ENCODE measurements at regions not wholly inside any gene's neighbourhood (a gene's known extent, or its start where the extent isn't known, plus 50 kb on each side); places are given as distances from the start of the nearest gene placed in this dataset.

DNA sequence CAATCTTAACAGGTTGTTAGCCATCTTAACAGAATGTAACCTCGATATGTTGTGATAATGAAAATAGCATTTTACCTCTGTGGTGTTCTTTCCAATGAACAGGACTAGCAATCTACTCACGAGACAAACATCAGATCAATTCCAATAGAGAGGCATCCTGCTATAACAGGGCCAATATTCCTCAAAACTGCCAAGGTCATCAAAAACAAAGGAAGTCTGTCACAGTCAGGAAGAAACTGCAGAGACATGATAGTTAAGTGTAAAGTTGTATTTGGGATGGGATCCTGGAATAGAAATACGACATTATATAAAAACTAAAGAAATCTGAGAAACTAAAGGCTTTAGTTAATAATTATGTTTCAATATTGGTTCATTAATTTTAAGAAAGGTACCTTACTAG is 588.9 kb upstream of the NETO1 start:
- no peak overlapping the region for H2AFZ ChIP-seq (ENCODE audit: insufficient read depth, low read length, poor library complexity)
- H3K9me3 ChIP-seq (ENCODE audit: insufficient read depth, low read depth, low read length) = no peaks in the 10 kb centered on the region
- H3K4me3 ChIP-seq (ENCODE audit: low read depth, low read length) = no peak overlapping the region
- no peak overlapping the region for H2BK12ac ChIP-seq (ENCODE audit: low read length)
- no peak overlapping the region for H3K4me2 ChIP-seq (ENCODE audit: low read length)
- no peak overlapping the region for H4K12ac ChIP-seq (ENCODE audit: low read depth, low read length)
- H3K27me3 ChIP-seq (ENCODE audit: insufficient read depth, low read length) = no peaks in the 10 kb centered on the region
- no peak for DNase-seq
- no peak overlapping the region for H3K18ac ChIP-seq (ENCODE audit: low read length)
- H3K14ac ChIP-seq (ENCODE audit: low read length) = no peak overlapping the region
- no peaks in the 10 kb centered on the region for H3K36me3 ChIP-seq (ENCODE audit: control insufficient read depth in 1 of 2, insufficient read depth in 2 of 2, low read length in 2 of 2)
- no peak overlapping the region for H3K23ac ChIP-seq (ENCODE audit: low read length)
- WGBS (ENCODE audit: extremely low coverage, insufficient coverage, insufficient read length) = no CpG with 5 or more reads among the region's 3 CpGs
- H4K8ac ChIP-seq (ENCODE audit: low read depth, low read length) = no peak overlapping the region
- no peaks in the 10 kb centered on the region for H3K79me1 ChIP-seq (ENCODE audit: low read length)
- H3K27ac ChIP-seq (ENCODE audit: low read depth, low read length) = no peak overlapping the region
- no peaks in the 10 kb centered on the region for H3K4me1 ChIP-seq (ENCODE audit: control insufficient read depth in 1 of 2, insufficient read depth in 2 of 2, low read length in 2 of 2)
- H3K9ac ChIP-seq (ENCODE audit: low read length) = no peak overlapping the region
- H2BK120ac ChIP-seq (ENCODE audit: insufficient read depth, low read length, poor library complexity) = no peak overlapping the region
- H3K4ac ChIP-seq (ENCODE audit: low read depth, low read length) = no peak overlapping the region
- no peak overlapping the region for H2BK5ac ChIP-seq (ENCODE audit: low read depth, low read length, poor library complexity)
- H4K91ac ChIP-seq (ENCODE audit: low read depth, low read length) = no peak overlapping the region
- no peaks in the 10 kb centered on the region for H3K79me2 ChIP-seq (ENCODE audit: control insufficient read depth, insufficient read depth, low read length, poor library complexity)
- no peak overlapping the region for H2AK5ac ChIP-seq (ENCODE audit: low read length)

DNA sequence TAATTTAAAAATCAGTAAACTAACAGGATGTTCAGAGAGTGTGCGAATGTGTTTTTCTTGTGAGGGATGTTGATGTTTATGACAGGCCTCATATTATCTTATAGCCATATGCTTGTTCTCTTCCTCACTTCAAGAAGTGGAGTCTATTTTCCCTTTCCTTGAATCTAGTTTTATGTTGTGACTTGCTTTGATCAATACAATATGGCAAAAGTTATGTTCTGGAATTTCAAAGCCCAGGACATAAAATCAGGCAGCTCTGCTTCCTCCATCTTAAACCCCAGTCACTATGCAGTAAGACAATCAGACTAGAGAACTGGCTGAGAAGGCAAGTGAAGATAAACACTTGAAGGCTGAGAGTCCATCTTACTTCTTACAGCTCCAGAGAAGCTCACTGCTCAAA is 585.1 kb upstream of the NETO1 start:
- no peak overlapping the region for H3K18ac ChIP-seq (ENCODE audit: low read length)
- no peak overlapping the region for H2BK12ac ChIP-seq (ENCODE audit: low read length)
- H3K4ac ChIP-seq (ENCODE audit: low read depth, low read length) = no peak overlapping the region
- no peaks in the 10 kb centered on the region for H3K9me3 ChIP-seq (ENCODE audit: insufficient read depth, low read depth, low read length)
- no peaks in the 10 kb centered on the region for H3K4me1 ChIP-seq (ENCODE audit: control insufficient read depth in 1 of 2, insufficient read depth in 2 of 2, low read length in 2 of 2)
- no peaks in the 10 kb centered on the region for H3K36me3 ChIP-seq (ENCODE audit: control insufficient read depth in 1 of 2, insufficient read depth in 2 of 2, low read length in 2 of 2)
- no peak overlapping the region for H3K23ac ChIP-seq (ENCODE audit: low read length)
- no peak overlapping the region for H3K14ac ChIP-seq (ENCODE audit: low read length)
- no peak overlapping the region for H2BK5ac ChIP-seq (ENCODE audit: low read depth, low read length, poor library complexity)
- H2AK5ac ChIP-seq (ENCODE audit: low read length) = no peak overlapping the region
- no peaks in the 10 kb centered on the region for H3K27me3 ChIP-seq (ENCODE audit: insufficient read depth, low read length)
- H4K91ac ChIP-seq (ENCODE audit: low read depth, low read length) = no peak overlapping the region
- no peak for DNase-seq
- no peak overlapping the region for H4K8ac ChIP-seq (ENCODE audit: low read depth, low read length)
- no peak overlapping the region for H4K12ac ChIP-seq (ENCODE audit: low read depth, low read length)
- H3K4me3 ChIP-seq (ENCODE audit: low read depth, low read length) = no peak overlapping the region
- H2AFZ ChIP-seq (ENCODE audit: insufficient read depth, low read length, poor library complexity) = no peak overlapping the region
- no peaks in the 10 kb centered on the region for H3K79me2 ChIP-seq (ENCODE audit: control insufficient read depth, insufficient read depth, low read length, poor library complexity)
- H2BK120ac ChIP-seq (ENCODE audit: insufficient read depth, low read length, poor library complexity) = no peak overlapping the region
- no peak overlapping the region for H3K27ac ChIP-seq (ENCODE audit: low read depth, low read length)
- no peak overlapping the region for H3K4me2 ChIP-seq (ENCODE audit: low read length)
- no peak overlapping the region for H3K9ac ChIP-seq (ENCODE audit: low read length)
- no CpG with 5 or more reads among the region's 1 CpG for WGBS (ENCODE audit: extremely low coverage, insufficient coverage, insufficient read length)
- no peaks in the 10 kb centered on the region for H3K79me1 ChIP-seq (ENCODE audit: low read length)

DNA sequence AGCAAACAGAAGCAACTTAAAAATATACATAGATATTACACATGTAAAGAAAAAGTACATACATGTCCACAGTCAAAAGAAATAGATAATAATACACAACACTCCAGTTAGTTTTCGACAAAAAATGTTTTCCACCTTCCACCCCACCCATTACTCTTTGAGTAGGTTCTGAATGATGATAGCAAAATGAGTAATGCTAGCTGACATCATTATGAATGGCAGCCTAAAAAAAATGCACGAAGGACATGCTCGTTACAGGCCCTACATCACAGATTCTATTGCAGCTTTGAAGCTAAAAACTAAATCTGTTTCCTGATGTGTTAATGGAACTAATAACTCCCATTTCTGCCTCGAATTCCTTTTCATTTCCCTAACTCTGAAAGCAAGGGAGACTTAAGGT is 578.7 kb upstream of the NETO1 start:
- DNase-seq = no peak
- H3K27ac ChIP-seq (ENCODE audit: low read depth, low read length) = no peak overlapping the region
- no peak overlapping the region for H3K4me2 ChIP-seq (ENCODE audit: low read length)
- no peak overlapping the region for H4K8ac ChIP-seq (ENCODE audit: low read depth, low read length)
- no peak overlapping the region for H3K18ac ChIP-seq (ENCODE audit: low read length)
- no peak overlapping the region for H2BK120ac ChIP-seq (ENCODE audit: insufficient read depth, low read length, poor library complexity)
- H3K9me3 ChIP-seq (ENCODE audit: insufficient read depth, low read depth, low read length) = no peaks in the 10 kb centered on the region
- H3K36me3 ChIP-seq (ENCODE audit: control insufficient read depth in 1 of 2, insufficient read depth in 2 of 2, low read length in 2 of 2) = no peaks in the 10 kb centered on the region
- H2AFZ ChIP-seq (ENCODE audit: insufficient read depth, low read length, poor library complexity) = no peak overlapping the region
- no peaks in the 10 kb centered on the region for H3K79me1 ChIP-seq (ENCODE audit: low read length)
- no peak overlapping the region for H2AK5ac ChIP-seq (ENCODE audit: low read length)
- H4K12ac ChIP-seq (ENCODE audit: low read depth, low read length) = no peak overlapping the region
- H2BK12ac ChIP-seq (ENCODE audit: low read length) = no peak overlapping the region
- H3K4me3 ChIP-seq (ENCODE audit: low read depth, low read length) = no peak overlapping the region
- no peaks in the 10 kb centered on the region for H3K4me1 ChIP-seq (ENCODE audit: control insufficient read depth in 1 of 2, insufficient read depth in 2 of 2, low read length in 2 of 2)
- no peaks in the 10 kb centered on the region for H3K79me2 ChIP-seq (ENCODE audit: control insufficient read depth, insufficient read depth, low read length, poor library complexity)
- H4K91ac ChIP-seq (ENCODE audit: low read depth, low read length) = no peak overlapping the region
- WGBS (ENCODE audit: extremely low coverage, insufficient coverage, insufficient read length) = no CpG with 5 or more reads among the region's 4 CpGs
- no peak overlapping the region for H2BK5ac ChIP-seq (ENCODE audit: low read depth, low read length, poor library complexity)
- no peaks in the 10 kb centered on the region for H3K27me3 ChIP-seq (ENCODE audit: insufficient read depth, low read length)
- H3K23ac ChIP-seq (ENCODE audit: low read length) = no peak overlapping the region
- H3K9ac ChIP-seq (ENCODE audit: low read length) = no peak overlapping the region
- no peak overlapping the region for H3K4ac ChIP-seq (ENCODE audit: low read depth, low read length)
- no peak overlapping the region for H3K14ac ChIP-seq (ENCODE audit: low read length)

DNA sequence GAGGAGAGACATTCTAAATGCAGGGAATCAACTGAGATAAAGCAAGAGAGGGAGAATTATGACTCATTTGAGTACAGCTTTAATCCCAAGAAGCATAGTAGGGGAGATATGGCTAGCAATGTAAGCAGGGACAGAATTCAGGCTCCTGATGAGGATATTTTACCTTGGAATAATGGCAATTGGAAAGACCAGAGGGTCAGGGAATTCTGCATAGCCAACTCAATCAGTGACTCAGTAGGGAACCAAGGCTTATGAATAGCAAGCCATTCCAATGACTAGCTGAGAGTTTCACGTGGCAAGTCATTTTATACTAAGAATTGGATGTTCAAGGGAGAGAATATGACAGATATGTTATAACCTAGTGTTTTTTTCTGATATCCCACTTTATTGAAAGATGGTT is 563.8 kb upstream of the NETO1 start:
- Histone ChIP-seq H3K27me3 (ENCODE audit: insufficient read depth, low read length) (no peaks in the 10 kb centered on the region), H2BK12ac (ENCODE audit: low read length) (no peak overlapping the region), H3K9ac (ENCODE audit: low read length) (no peak overlapping the region), H3K36me3 (ENCODE audit: control insufficient read depth in 1 of 2, insufficient read depth in 2 of 2, low read length in 2 of 2) (no peaks in the 10 kb centered on the region), H3K4me2 (ENCODE audit: low read length) (no peak overlapping the region), H3K9me3 (ENCODE audit: insufficient read depth, low read depth, low read length) (no peaks in the 10 kb centered on the region), H4K8ac (ENCODE audit: low read depth, low read length) (no peak overlapping the region), H3K14ac (ENCODE audit: low read length) (no peak overlapping the region), H3K79me1 (ENCODE audit: low read length) (no peaks in the 10 kb centered on the region), H3K23ac (ENCODE audit: low read length) (no peak overlapping the region), H4K12ac (ENCODE audit: low read depth, low read length) (no peak overlapping the region), H3K4me3 (ENCODE audit: low read depth, low read length) (no peak overlapping the region), H3K79me2 (ENCODE audit: control insufficient read depth, insufficient read depth, low read length, poor library complexity) (no peaks in the 10 kb centered on the region), H2BK5ac (ENCODE audit: low read depth, low read length, poor library complexity) (no peak overlapping the region), H3K4ac (ENCODE audit: low read depth, low read length) (no peak overlapping the region), H2BK120ac (ENCODE audit: insufficient read depth, low read length, poor library complexity) (no peak overlapping the region), H3K4me1 (ENCODE audit: control insufficient read depth in 1 of 2, insufficient read depth in 2 of 2, low read length in 2 of 2) (no peaks in the 10 kb centered on the region), H3K27ac (ENCODE audit: low read depth, low read length) (no peak overlapping the region), H3K18ac (ENCODE audit: low read length) (no peak overlapping the region), H2AK5ac (ENCODE audit: low read length) (no peak overlapping the region), H4K91ac (ENCODE audit: low read depth, low read length) (no peak overlapping the region), H2AFZ (ENCODE audit: insufficient read depth, low read length, poor library complexity) (no peak overlapping the region)
- no CpG with 5 or more reads among the region's 1 CpG for WGBS (ENCODE audit: extremely low coverage, insufficient coverage, insufficient read length)
- DNase-seq = no peak

DNA sequence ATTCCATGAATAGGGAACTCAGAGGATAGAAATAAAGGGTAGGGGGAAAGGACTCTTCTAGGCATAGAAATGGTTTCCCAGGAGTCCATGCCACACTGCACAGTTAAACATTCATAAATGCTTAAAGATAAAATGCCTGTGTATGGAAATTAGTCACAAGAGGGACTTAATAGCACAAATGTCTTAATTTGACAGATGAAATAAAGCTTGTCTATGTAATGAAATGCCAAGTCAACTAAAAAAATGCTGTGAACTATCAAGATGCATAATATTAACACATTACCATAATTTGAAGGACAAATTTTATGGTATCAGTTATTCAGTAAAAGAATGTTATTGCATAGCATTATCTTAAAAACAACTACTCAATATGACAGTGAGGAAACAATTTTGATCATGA is 553.2 kb upstream of the NETO1 start:
- H2BK120ac ChIP-seq (ENCODE audit: insufficient read depth, low read length, poor library complexity) = no peak overlapping the region
- no peak overlapping the region for H3K9ac ChIP-seq (ENCODE audit: low read length)
- no peak overlapping the region for H3K23ac ChIP-seq (ENCODE audit: low read length)
- DNase-seq = no peak
- no peaks in the 10 kb centered on the region for H3K36me3 ChIP-seq (ENCODE audit: control insufficient read depth in 1 of 2, insufficient read depth in 2 of 2, low read length in 2 of 2)
- no peaks in the 10 kb centered on the region for H3K79me1 ChIP-seq (ENCODE audit: low read length)
- H2BK12ac ChIP-seq (ENCODE audit: low read length) = no peak overlapping the region
- no peak overlapping the region for H2BK5ac ChIP-seq (ENCODE audit: low read depth, low read length, poor library complexity)
- H3K14ac ChIP-seq (ENCODE audit: low read length) = no peak overlapping the region
- H2AFZ ChIP-seq (ENCODE audit: insufficient read depth, low read length, poor library complexity) = no peak overlapping the region
- H3K4me2 ChIP-seq (ENCODE audit: low read length) = no peak overlapping the region
- no peak overlapping the region for H4K12ac ChIP-seq (ENCODE audit: low read depth, low read length)
- no peaks in the 10 kb centered on the region for H3K4me1 ChIP-seq (ENCODE audit: control insufficient read depth in 1 of 2, insufficient read depth in 2 of 2, low read length in 2 of 2)
- H3K18ac ChIP-seq (ENCODE audit: low read length) = no peak overlapping the region
- no peaks in the 10 kb centered on the region for H3K9me3 ChIP-seq (ENCODE audit: insufficient read depth, low read depth, low read length)
- H3K4ac ChIP-seq (ENCODE audit: low read depth, low read length) = no peak overlapping the region
- no peak overlapping the region for H3K4me3 ChIP-seq (ENCODE audit: low read depth, low read length)
- H3K27me3 ChIP-seq (ENCODE audit: insufficient read depth, low read length) = no peaks in the 10 kb centered on the region
- H3K27ac ChIP-seq (ENCODE audit: low read depth, low read length) = no peak overlapping the region
- H4K8ac ChIP-seq (ENCODE audit: low read depth, low read length) = no peak overlapping the region
- H2AK5ac ChIP-seq (ENCODE audit: low read length) = no peak overlapping the region
- H3K79me2 ChIP-seq (ENCODE audit: control insufficient read depth, insufficient read depth, low read length, poor library complexity) = no peaks in the 10 kb centered on the region
- no peak overlapping the region for H4K91ac ChIP-seq (ENCODE audit: low read depth, low read length)

Measured in trophoblast cell (in vitro differentiated cells and primary cell).